H9 (cell line): ENCODE measurements at regions not wholly inside any gene's neighbourhood (a gene's known extent, or its start where the extent isn't known, plus 50 kb on each side); places are given as distances from the start of the nearest gene placed in this dataset.

Source experiments
- DNase-seq: peaks from one replicate; pipeline ENCODE4 v3.0.0-alpha.2; 2017
- H2AFZ ChIP-seq: one replicate; pipeline ENCODE4 v1.6.1; 2013; ENCODE audit warnings: mild to moderate bottlenecking, low read length, control low read depth, moderate library complexity
- H2AK5ac ChIP-seq: 2 replicates; pipeline ENCODE4 v1.6.1; 2013; ENCODE audit warnings: low read length, control low read depth, mixed read lengths; ENCODE audit not compliant: insufficient read length
- H2BK120ac ChIP-seq: one replicate; pipeline ENCODE4 v1.6.1; 2013; ENCODE audit warnings: low read depth, mild to moderate bottlenecking, low read length, control low read depth, inconsistent platforms; ENCODE audit not compliant: poor library complexity, severe bottlenecking
- H2BK12ac ChIP-seq: 2 replicates; pipeline ENCODE4 v1.6.1; 2013; ENCODE audit warnings: low read length, control low read depth, mixed read lengths, low read depth; ENCODE audit not compliant: insufficient read length
- H2BK15ac ChIP-seq: 2 replicates; pipeline ENCODE4 v1.6.1; 2013; ENCODE audit warnings: low read depth, low read length, control low read depth
- H2BK20ac ChIP-seq: one replicate; pipeline ENCODE4 v1.6.1; 2013; ENCODE audit warnings: low read depth, mild to moderate bottlenecking, low read length, control low read depth, inconsistent platforms; ENCODE audit not compliant: poor library complexity, severe bottlenecking
- H2BK5ac ChIP-seq: 2 replicates; pipeline ENCODE4 v1.6.1; 2013; ENCODE audit warnings: low read length, control low read depth, mixed read lengths; ENCODE audit not compliant: insufficient read length
- H3K14ac ChIP-seq: 2 replicates; pipeline ENCODE4 v1.6.1; 2013; ENCODE audit warnings: low read length, control low read depth; ENCODE audit not compliant: insufficient read depth
- H3K18ac ChIP-seq: 2 replicates; pipeline ENCODE4 v1.6.1; 2013; ENCODE audit warnings: low read depth, mild to moderate bottlenecking, mixed read lengths, low read length, control low read depth; ENCODE audit not compliant: insufficient read length
- H3K23ac ChIP-seq: 2 replicates; pipeline ENCODE4 v1.6.1; 2013; ENCODE audit warnings: low read length, control low read depth, mixed read lengths, low read depth; ENCODE audit not compliant: insufficient read length
- H3K23me2 ChIP-seq: 2 replicates; pipeline ENCODE4 v1.6.1; 2013; ENCODE audit warnings: low read depth, mild to moderate bottlenecking, mixed read lengths, low read length, control low read depth; ENCODE audit not compliant: insufficient read length, poor library complexity, severe bottlenecking
- H3K27ac ChIP-seq: 2 replicates; pipeline ENCODE4 v1.5.1; 2013; ENCODE audit warnings: low read length, control low read depth, mixed read lengths, low read depth; ENCODE audit not compliant: insufficient read length
- H3K27me3 ChIP-seq: 2 replicates; pipeline ENCODE4 v1.6.1; 2013; ENCODE audit warnings: low read length, control low read depth, inconsistent platforms; ENCODE audit not compliant: insufficient read depth
- H3K4ac ChIP-seq: 2 replicates; pipeline ENCODE4 v1.6.1; 2013; ENCODE audit warnings: low read depth, mild to moderate bottlenecking, control low read depth, inconsistent platforms, low read length, moderate library complexity
- H3K4me1 ChIP-seq: 2 replicates; pipeline ENCODE4 v1.6.1; 2013; ENCODE audit warnings: low read length, control low read depth, inconsistent platforms; ENCODE audit not compliant: insufficient read depth
- H3K4me2 ChIP-seq: 2 replicates; pipeline ENCODE4 v1.6.1; 2013; ENCODE audit warnings: low read length, control low read depth, mixed read lengths; ENCODE audit not compliant: insufficient read length, insufficient read depth
- H3K56ac ChIP-seq: 2 replicates; pipeline ENCODE4 v1.6.1; 2013; ENCODE audit warnings: low read depth, mild to moderate bottlenecking, mixed read lengths, low read length, control low read depth; ENCODE audit not compliant: insufficient read length
- H3K79me1 ChIP-seq: 2 replicates; pipeline ENCODE4 v1.6.1; 2013; ENCODE audit warnings: low read depth, mild to moderate bottlenecking, moderate library complexity, low read length, control low read depth, inconsistent platforms; ENCODE audit not compliant: insufficient read depth, poor library complexity, severe bottlenecking
- H3K79me2 ChIP-seq: 2 replicates; pipeline ENCODE4 v1.6.1; 2013; ENCODE audit warnings: low read length, control low read depth, inconsistent platforms; ENCODE audit not compliant: insufficient read depth
- H3K9ac ChIP-seq: 2 replicates; pipeline ENCODE4 v1.6.1; 2013; ENCODE audit warnings: low read length, control low read depth, mixed read lengths; ENCODE audit not compliant: insufficient read length; ENCODE audit errors: extremely low read depth
- H3K9me3 ChIP-seq: one replicate; pipeline ENCODE4 v1.6.1; 2013; ENCODE audit warnings: low read depth, low read length, inconsistent platforms; ENCODE audit not compliant: control insufficient read depth
- H3T11ph ChIP-seq: one replicate; pipeline ENCODE4 v1.6.1; 2013; ENCODE audit warnings: mild to moderate bottlenecking, low read length, control low read depth, inconsistent platforms
- H4K20me1 ChIP-seq: one replicate; pipeline ENCODE4 v1.6.1; 2013; ENCODE audit not compliant: control insufficient read depth, insufficient read length, insufficient read depth
- H4K5ac ChIP-seq: 2 replicates; pipeline ENCODE4 v1.6.1; 2013; ENCODE audit warnings: low read depth, mild to moderate bottlenecking, mixed read lengths, low read length, control low read depth; ENCODE audit not compliant: insufficient read length
- H4K8ac ChIP-seq: replicated peaks from 2 replicates; pipeline ENCODE4 v1.6.1; 2013; ENCODE audit warnings: low read length, control low read depth, mixed read lengths, low read depth; ENCODE audit not compliant: insufficient read length
- H4K91ac ChIP-seq: 2 replicates; pipeline ENCODE4 v1.6.1; 2013; ENCODE audit warnings: low read depth, mild to moderate bottlenecking, moderate library complexity, mixed read lengths, low read length, control low read depth; ENCODE audit not compliant: insufficient read length
- H3K27ac Mint-ChIP-seq, 3 experiments: 2 replicates in 2 of 3; 3 replicates in 1 of 3; pipeline ENCODE4 v1.8.0; 2020 to 2021; ENCODE audit warnings: mixed read lengths in 3 of 3, mild to moderate bottlenecking in 1 of 3, moderate library complexity in 1 of 3
- H3K27me3 Mint-ChIP-seq: 2 replicates; pipeline ENCODE4 v1.8.0; 2021; ENCODE audit warnings: low read depth, mild to moderate bottlenecking, moderate library complexity, mixed read lengths
- H3K36me3 Mint-ChIP-seq, 3 experiments: 2 replicates in 2 of 3; 3 replicates in 1 of 3; pipeline ENCODE4 v1.8.0; 2020 to 2021; ENCODE audit warnings: low read depth in 3 of 3, mixed read lengths in 3 of 3; ENCODE audit not compliant: insufficient read depth in 1 of 3
- H3K4me1 Mint-ChIP-seq, 2 experiments: 2 replicates each; pipeline ENCODE4 v1.8.0; 2020; ENCODE audit warnings: mixed read lengths in 2 of 2
- H3K4me3 Mint-ChIP-seq, 2 experiments: 2 replicates in 1 of 2; 3 replicates in 1 of 2; pipeline ENCODE4 v1.8.0; 2020 to 2021; ENCODE audit warnings: mild to moderate bottlenecking in 2 of 2, mixed read lengths in 2 of 2, moderate library complexity in 1 of 2
- H3K9me3 Mint-ChIP-seq, 2 experiments: 2 replicates in 1 of 2; 3 replicates in 1 of 2; pipeline ENCODE4 v1.8.0; 2020; ENCODE audit warnings: mild to moderate bottlenecking in 2 of 2, mixed read lengths in 2 of 2, moderate library complexity in 1 of 2
- CTCF ChIP-seq: fragments of 200-600 bp; sonication (generic); conservative IDR thresholded peaks from 3 replicates; pipeline ENCODE4 v1.8.0; 2021; ENCODE audit warnings: antibody characterized with exemption, mild to moderate bottlenecking
- WGBS: extraction: QIAGEN DNeasy Blood & Tissue Kit; methylation state at CpG from one replicate; pipeline ENCODE4 v1.1.7; 2013; ENCODE audit warnings: missing lambda C conversion rate, low lambda C conversion rate, mixed read lengths; ENCODE audit not compliant: insufficient read length; ENCODE audit errors: extremely low coverage; 5-methylcytosine and 5-hydroxymethylcytosine counted together

- no peak overlapping the region for H3K56ac ChIP-seq
- H2BK20ac ChIP-seq: no peak overlapping the region
- H3K9ac ChIP-seq: no peak overlapping the region
- no peak overlapping the region for H4K5ac ChIP-seq
- H3K27ac ChIP-seq: no peak overlapping the region
- no peak overlapping the region for H2AFZ ChIP-seq
- no peak overlapping the region for H3K23ac ChIP-seq
- Mint-ChIP-seq H3K27me3 (peaks cover 7% of the 10 kb centered on the region), H3K4me1 (no peaks in the 10 kb centered on the region), H3K36me3 (no peaks in the 10 kb centered on the region), H3K4me3 (no peak overlapping the region), H3K9me3 (peaks cover 2 to 8% of the 10 kb centered on the region in 2 experiments; a peak in 4 of 5 replicates), H3K27ac (no peak overlapping the region)
- H2BK15ac ChIP-seq: no peak overlapping the region
- no peaks in the 10 kb centered on the region for H3K4me1 ChIP-seq
- H3K9me3 ChIP-seq: no peaks in the 10 kb centered on the region
- TF ChIP-seq CTCF: no peak
- H4K20me1 ChIP-seq: no peaks in the 10 kb centered on the region
- no peak overlapping the region for H3K4ac ChIP-seq
- no peak overlapping the region for H3K18ac ChIP-seq
- H3K14ac ChIP-seq: no peak overlapping the region
- H3K4me2 ChIP-seq: no peak overlapping the region
- H2BK5ac ChIP-seq: no peak overlapping the region
- H2BK12ac ChIP-seq: no peak overlapping the region
- no peak overlapping the region for H4K8ac ChIP-seq
- no peak overlapping the region for H2AK5ac ChIP-seq
- H3T11ph ChIP-seq: no peak overlapping the region
- no peaks in the 10 kb centered on the region for H3K79me2 ChIP-seq
- 100% methylated on average over 2 of the region's 12 CpGs for WGBS
- DNase-seq: no peak
- H3K79me1 ChIP-seq: no peaks in the 10 kb centered on the region
- no peaks in the 10 kb centered on the region for H3K27me3 ChIP-seq
- H3K23me2 ChIP-seq: no peaks in the 10 kb centered on the region
- no peak overlapping the region for H4K91ac ChIP-seq
- H2BK120ac ChIP-seq: no peak overlapping the region
Measured at GRCh38 chr19:30083701-30084156, 141.7 kb downstream of the URI1 start.
